MCF 10A (cell line): ENCODE measurements at regions not wholly inside any gene's neighbourhood (a gene's known extent, or its start where the extent isn't known, plus 50 kb on each side); places are given as distances from the start of the nearest gene placed in this dataset.
"Not testable (repeated sequence)": the region's sequence is repeated elsewhere in the genome, so short reads cannot be mapped to it uniquely, and the experiment has no call there.

Experiments
- BruUV-seq: library from RNA; stranded (reverse); fragments of 400-500 nt; replicated peaks from 2 replicates; lab custom pipeline; 2021; lab: Mats Ljungman, UMichigan
- CTCF ChIA-PET: fragments of 300-600 bp; sonication (Branson Sonifier 250); formaldehyde crosslinking; extraction: SDS; loops from one replicate; lab custom pipeline; 2021; ENCODE audit warnings: antibody characterized with exemption, inconsistent platforms; lab: Yijun Ruan, JAX
- POLR2A ChIA-PET: fragments of 300-600, 350-650 bp; sonication (Branson Sonifier 250); formaldehyde crosslinking; extraction: SDS; loops from one replicate; lab custom pipeline; 2020; ENCODE audit warnings: antibody characterized with exemption, inconsistent platforms; lab: Yijun Ruan, JAX
- DNase-seq: peaks from one replicate; pipeline ENCODE4 v3.0.0-alpha.2; 2018; ENCODE audit not compliant: unreplicated experiment
- H3K27ac Mint-ChIP-seq: one replicate; pipeline ENCODE4 v1.8.0; 2022; ENCODE audit warnings: mild to moderate bottlenecking, low read depth, mixed read lengths; ENCODE audit not compliant: unreplicated experiment
- H3K27me3 Mint-ChIP-seq: one replicate; pipeline ENCODE4 v1.8.0; 2022; ENCODE audit warnings: mixed read lengths; ENCODE audit not compliant: insufficient read depth, unreplicated experiment
- H3K36me3 Mint-ChIP-seq: one replicate; pipeline ENCODE4 v1.8.0; 2022; ENCODE audit warnings: mild to moderate bottlenecking, moderate library complexity, mixed read lengths; ENCODE audit not compliant: insufficient read depth, unreplicated experiment
- H3K4me1 Mint-ChIP-seq: one replicate; pipeline ENCODE4 v1.8.0; 2022; ENCODE audit warnings: mixed read lengths; ENCODE audit not compliant: insufficient read depth, unreplicated experiment
- H3K4me3 Mint-ChIP-seq: one replicate; pipeline ENCODE4 v1.8.0; 2022; ENCODE audit warnings: mild to moderate bottlenecking, moderate library complexity, mixed read lengths; ENCODE audit not compliant: unreplicated experiment
- H3K9me3 Mint-ChIP-seq: one replicate; pipeline ENCODE4 v1.8.0; 2022; ENCODE audit warnings: mixed read lengths; ENCODE audit not compliant: unreplicated experiment
- intact Hi-C: fragments of 100-400 bp; cut with micrococcal nuclease; formaldehyde crosslinking; loops from 2 replicates; pipeline ENCODE4 v1.14.1; 2022
- TF ChIP-seq, protein P1 (sequence below): fragments of 200-600 bp; IDR thresholded peaks from one replicate; pipeline ENCODE4 v1.8.0; 2022; ENCODE audit warnings: antibody characterized with exemption, mild to moderate bottlenecking; ENCODE audit not compliant: unreplicated experiment

DNA sequence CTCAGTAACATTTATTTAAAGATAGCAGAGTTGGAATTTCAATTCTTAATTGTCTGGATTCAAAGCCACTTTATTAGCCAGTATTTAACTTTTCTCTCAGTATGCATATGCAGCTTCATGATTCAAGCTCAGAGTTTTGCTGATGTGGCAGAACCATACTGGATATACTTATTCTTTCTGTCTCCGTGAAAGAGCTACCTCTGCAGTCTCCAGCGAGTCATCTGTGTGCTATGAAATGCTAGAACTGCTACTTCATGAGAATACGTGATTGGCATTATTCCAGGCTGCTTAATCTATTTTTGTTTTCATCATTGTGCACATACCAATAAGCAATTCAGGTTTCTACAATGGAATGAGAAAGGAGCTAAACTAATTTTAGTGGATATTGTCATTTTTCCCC is 743.7 kb downstream of the C4orf33 start:
- no TSS peak for BruUV-seq
- Mint-ChIP-seq H3K27ac (no peak overlapping the region), H3K9me3 (peaks cover 7% of the 10 kb centered on the region), H3K36me3 (no peaks in the 10 kb centered on the region), H3K27me3 (no peaks in the 10 kb centered on the region), H3K4me1 (no peaks in the 10 kb centered on the region), H3K4me3 (no peak overlapping the region)
- TF ChIP-seq, protein P1, sequence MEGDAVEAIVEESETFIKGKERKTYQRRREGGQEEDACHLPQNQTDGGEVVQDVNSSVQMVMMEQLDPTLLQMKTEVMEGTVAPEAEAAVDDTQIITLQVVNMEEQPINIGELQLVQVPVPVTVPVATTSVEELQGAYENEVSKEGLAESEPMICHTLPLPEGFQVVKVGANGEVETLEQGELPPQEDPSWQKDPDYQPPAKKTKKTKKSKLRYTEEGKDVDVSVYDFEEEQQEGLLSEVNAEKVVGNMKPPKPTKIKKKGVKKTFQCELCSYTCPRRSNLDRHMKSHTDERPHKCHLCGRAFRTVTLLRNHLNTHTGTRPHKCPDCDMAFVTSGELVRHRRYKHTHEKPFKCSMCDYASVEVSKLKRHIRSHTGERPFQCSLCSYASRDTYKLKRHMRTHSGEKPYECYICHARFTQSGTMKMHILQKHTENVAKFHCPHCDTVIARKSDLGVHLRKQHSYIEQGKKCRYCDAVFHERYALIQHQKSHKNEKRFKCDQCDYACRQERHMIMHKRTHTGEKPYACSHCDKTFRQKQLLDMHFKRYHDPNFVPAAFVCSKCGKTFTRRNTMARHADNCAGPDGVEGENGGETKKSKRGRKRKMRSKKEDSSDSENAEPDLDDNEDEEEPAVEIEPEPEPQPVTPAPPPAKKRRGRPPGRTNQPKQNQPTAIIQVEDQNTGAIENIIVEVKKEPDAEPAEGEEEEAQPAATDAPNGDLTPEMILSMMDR, result no peak
- POLR2A ChIA-PET, result no interaction called here
- CTCF ChIA-PET, result interaction anchor here (0.7 kb wide), 1 partner anchor 198 kb away, joined by 3 read pairs; no protein-coding TSS in a partner anchor
- intact Hi-C loops, result no loop called here
- peak; percentile 37 for DNase-seq

DNA sequence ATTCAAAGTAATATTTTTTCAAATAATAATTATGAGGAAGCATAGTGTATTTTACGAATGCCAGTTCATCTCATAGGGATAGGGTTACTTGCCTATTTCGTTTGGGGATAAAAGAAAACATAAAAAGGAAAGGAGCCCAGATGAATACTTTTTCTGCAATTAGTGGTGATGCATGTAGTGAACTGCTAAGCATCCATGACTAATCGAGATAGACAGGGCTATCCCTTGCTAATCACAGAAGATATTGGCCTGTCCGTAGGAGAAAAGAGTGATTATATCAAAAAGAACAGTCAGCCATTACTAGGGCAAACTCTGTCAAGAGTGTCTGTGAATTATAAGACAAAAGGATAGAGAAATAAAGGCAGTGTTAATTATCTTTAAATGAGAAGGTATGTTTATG is 746.1 kb downstream of the C4orf33 start:
- intact Hi-C loops, result no loop called here
- Mint-ChIP-seq H3K36me3 (no peaks in the 10 kb centered on the region), H3K9me3 (peaks cover 7% of the 10 kb centered on the region), H3K27me3 (no peaks in the 10 kb centered on the region), H3K4me3 (no peak overlapping the region), H3K27ac (no peak overlapping the region), H3K4me1 (peaks cover 6% of the 10 kb centered on the region)
- BruUV-seq, result no TSS peak
- CTCF ChIA-PET, result no interaction called here
- POLR2A ChIA-PET, result no interaction called here
- TF ChIP-seq, protein P1, result no peak
- no peak for DNase-seq

DNA sequence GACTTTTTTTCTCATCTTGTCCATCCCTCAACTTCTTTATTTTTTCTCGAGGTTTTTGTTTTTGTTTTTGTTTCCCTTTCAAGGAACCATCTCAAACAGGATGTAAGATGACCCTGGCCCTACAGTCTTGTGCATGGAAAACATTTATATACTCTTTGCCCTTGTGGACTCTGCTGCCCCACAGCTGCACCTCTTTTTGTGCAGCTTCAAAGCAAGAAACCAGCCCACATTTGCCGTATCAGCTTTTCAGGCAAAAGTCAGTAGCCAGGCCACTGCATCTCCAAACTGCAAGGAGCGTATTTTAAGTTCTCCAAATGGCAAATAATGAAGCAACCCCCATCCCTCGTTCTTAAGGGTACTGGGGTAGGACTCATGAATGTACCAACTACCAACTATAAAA is 756.5 kb downstream of the C4orf33 start:
- POLR2A ChIA-PET, result no interaction called here
- H3K4me3 Mint-ChIP-seq, result no peak overlapping the region
- H3K4me1 Mint-ChIP-seq, result no peaks in the 10 kb centered on the region
- BruUV-seq, result no TSS peak
- CTCF ChIA-PET, result no interaction called here
- no peak for DNase-seq
- no peaks in the 10 kb centered on the region for H3K27me3 Mint-ChIP-seq
- TF ChIP-seq, protein P1, result no peak
- no peaks in the 10 kb centered on the region for H3K36me3 Mint-ChIP-seq
- no peaks in the 10 kb centered on the region for H3K9me3 Mint-ChIP-seq
- intact Hi-C loops, result no loop called here
- H3K27ac Mint-ChIP-seq, result no peak overlapping the region

DNA sequence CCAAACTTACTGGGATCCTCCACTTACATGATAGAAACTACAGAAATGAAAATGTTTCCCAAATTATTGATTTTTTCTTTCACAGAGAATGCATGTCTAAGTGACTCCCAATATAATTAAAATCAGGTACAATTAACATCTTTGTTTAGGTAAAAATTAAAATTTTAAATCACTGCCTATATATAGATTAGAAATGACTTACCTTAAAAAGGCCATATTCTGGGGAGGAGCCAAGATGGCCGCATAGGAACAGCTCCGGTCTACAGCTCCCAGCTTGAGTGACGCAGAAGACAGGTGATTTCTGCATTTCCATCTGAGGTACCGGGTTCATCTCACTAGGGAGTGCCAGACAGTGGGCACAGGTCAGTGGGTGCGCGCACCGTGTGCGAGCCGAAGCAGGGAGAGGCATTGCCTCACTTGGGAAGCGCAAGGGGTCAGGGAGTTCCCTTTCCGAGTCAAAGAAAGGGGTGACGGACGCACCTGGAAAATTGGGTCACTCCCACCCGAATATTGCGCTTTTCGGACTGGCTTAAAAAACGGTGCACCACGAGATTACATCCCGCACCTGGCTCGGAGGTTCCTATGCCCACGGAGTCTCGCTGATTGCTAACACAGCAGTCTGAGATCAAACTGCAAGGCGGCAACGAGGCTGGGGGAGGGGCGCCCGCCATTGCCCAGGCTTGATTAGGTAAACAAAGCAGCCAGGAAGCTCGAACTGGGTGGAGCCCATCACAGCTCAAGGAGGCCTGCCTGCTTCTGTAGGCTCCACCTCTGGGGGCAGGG is 757.9 kb downstream of the C4orf33 start:
- DNase-seq, H3K4me3 Mint-ChIP-seq, H3K27me3 Mint-ChIP-seq, H3K36me3 Mint-ChIP-seq, POLR2A ChIA-PET, H3K9me3 Mint-ChIP-seq, intact Hi-C loops, H3K27ac Mint-ChIP-seq, H3K4me1 Mint-ChIP-seq, BruUV-seq: not testable (repeated sequence)
- CTCF ChIA-PET, result interaction anchor here (0.5 kb wide), 1 partner anchor 189 kb away, joined by 3 read pairs; no protein-coding TSS in a partner anchor
